ENCODE measurements at regions not wholly inside any gene's neighbourhood (a gene's known extent, or its start where the extent isn't known, plus 50 kb on each side); places are given as distances from the start of the nearest gene placed in this dataset.

GRCh38 chr4:114368751-114369150, 229.9 kb upstream of the UGT8 start:
- no peaks in the 10 kb centered on the region for H4K20me1 ChIP-seq (ENCODE audit: control insufficient read depth, extremely low read depth, insufficient read depth, low read length)
- no peaks in the 10 kb centered on the region for H3K27me3 ChIP-seq (ENCODE audit: control insufficient read depth, insufficient read depth, low read length)
- H3K79me2 ChIP-seq (ENCODE audit: control insufficient read depth, insufficient read depth, low read length) = no peaks in the 10 kb centered on the region
- no peak overlapping the region for H3K4me3 ChIP-seq (replicated peaks in 1 of 4; ENCODE audit: control extremely low read depth in 1 of 4, insufficient read depth in 1 of 4, low read depth in 3 of 4, low read length in 4 of 4)
- no peaks in the 10 kb centered on the region for H3K9me3 ChIP-seq (ENCODE audit: control insufficient read depth, insufficient read depth, low read depth, low read length)
- peak in 1 of 2 donors; percentile 31 for DNase-seq (ENCODE audit: low read depth in 2 of 2)
- H2AFZ ChIP-seq (ENCODE audit: low read length) = no peak overlapping the region
- no peak overlapping the region for H3K27ac ChIP-seq (ENCODE audit: insufficient read depth, low read length)
- peaks cover 5% of the 10 kb centered on the region for H3K4me1 ChIP-seq (ENCODE audit: control insufficient read depth, extremely low read depth, insufficient read depth, low read length)
- H3K4me2 ChIP-seq (ENCODE audit: extremely low read depth, insufficient read depth, low read length) = no peak overlapping the region
- no peaks in the 10 kb centered on the region for H3K36me3 ChIP-seq (ENCODE audit: control insufficient read depth, insufficient read depth, low read length)
- H3K9ac ChIP-seq (ENCODE audit: insufficient read depth, low read length) = no peak overlapping the region
- TF ChIP-seq EZH2 (IDR thresholded peaks at IDR 0.05; ENCODE audit: low read length, missing control alignments) = no peak
- TF ChIP-seq, protein P1, sequence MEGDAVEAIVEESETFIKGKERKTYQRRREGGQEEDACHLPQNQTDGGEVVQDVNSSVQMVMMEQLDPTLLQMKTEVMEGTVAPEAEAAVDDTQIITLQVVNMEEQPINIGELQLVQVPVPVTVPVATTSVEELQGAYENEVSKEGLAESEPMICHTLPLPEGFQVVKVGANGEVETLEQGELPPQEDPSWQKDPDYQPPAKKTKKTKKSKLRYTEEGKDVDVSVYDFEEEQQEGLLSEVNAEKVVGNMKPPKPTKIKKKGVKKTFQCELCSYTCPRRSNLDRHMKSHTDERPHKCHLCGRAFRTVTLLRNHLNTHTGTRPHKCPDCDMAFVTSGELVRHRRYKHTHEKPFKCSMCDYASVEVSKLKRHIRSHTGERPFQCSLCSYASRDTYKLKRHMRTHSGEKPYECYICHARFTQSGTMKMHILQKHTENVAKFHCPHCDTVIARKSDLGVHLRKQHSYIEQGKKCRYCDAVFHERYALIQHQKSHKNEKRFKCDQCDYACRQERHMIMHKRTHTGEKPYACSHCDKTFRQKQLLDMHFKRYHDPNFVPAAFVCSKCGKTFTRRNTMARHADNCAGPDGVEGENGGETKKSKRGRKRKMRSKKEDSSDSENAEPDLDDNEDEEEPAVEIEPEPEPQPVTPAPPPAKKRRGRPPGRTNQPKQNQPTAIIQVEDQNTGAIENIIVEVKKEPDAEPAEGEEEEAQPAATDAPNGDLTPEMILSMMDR (conservative IDR thresholded peaks at IDR 0.05 in 1 of 2, IDR thresholded peaks at IDR 0.05 in 1 of 2; ENCODE audit: low read depth in 1 of 2, low read length in 2 of 2) = no peak

DNA sequence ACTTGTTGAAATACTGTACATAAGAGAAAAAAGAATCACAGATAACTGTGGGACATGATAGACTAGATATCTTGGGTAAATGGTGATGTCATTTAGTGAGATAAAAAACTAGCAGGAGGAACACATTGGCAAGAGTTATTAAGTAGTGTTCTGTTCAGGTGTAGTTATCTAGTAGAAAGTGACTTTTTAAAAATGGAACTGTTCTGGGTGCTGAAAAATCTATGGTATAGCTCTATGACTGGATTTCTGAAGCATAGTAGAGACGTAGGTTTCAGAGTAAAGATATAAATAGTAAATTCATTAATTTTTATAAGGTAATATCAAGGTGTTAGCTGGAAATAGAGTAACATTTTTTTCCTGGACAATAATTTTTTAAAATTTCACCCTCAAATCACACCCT, 225.1 kb upstream of the UGT8 start:
- no peaks in the 10 kb centered on the region for H3K79me2 ChIP-seq (ENCODE audit: control insufficient read depth, insufficient read depth, low read length)
- H4K20me1 ChIP-seq (ENCODE audit: control insufficient read depth, extremely low read depth, insufficient read depth, low read length) = no peaks in the 10 kb centered on the region
- no peak for TF ChIP-seq EZH2 (IDR thresholded peaks at IDR 0.05; ENCODE audit: low read length, missing control alignments)
- TF ChIP-seq, protein P1 (conservative IDR thresholded peaks at IDR 0.05 in 1 of 2, IDR thresholded peaks at IDR 0.05 in 1 of 2; ENCODE audit: low read depth in 1 of 2, low read length in 2 of 2) = no peak
- DNase-seq (ENCODE audit: low read depth in 2 of 2) = no peak
- H2AFZ ChIP-seq (ENCODE audit: low read length) = no peak overlapping the region
- H3K4me2 ChIP-seq (ENCODE audit: extremely low read depth, insufficient read depth, low read length) = no peak overlapping the region
- H3K36me3 ChIP-seq (ENCODE audit: control insufficient read depth, insufficient read depth, low read length) = no peaks in the 10 kb centered on the region
- H3K4me3 ChIP-seq (replicated peaks in 1 of 4; ENCODE audit: control extremely low read depth in 1 of 4, insufficient read depth in 1 of 4, low read depth in 3 of 4, low read length in 4 of 4) = no peak overlapping the region
- H3K9ac ChIP-seq (ENCODE audit: insufficient read depth, low read length) = no peak overlapping the region
- H3K27me3 ChIP-seq (ENCODE audit: control insufficient read depth, insufficient read depth, low read length) = no peaks in the 10 kb centered on the region
- H3K27ac ChIP-seq (ENCODE audit: insufficient read depth, low read length) = no peak overlapping the region
- no peaks in the 10 kb centered on the region for H3K9me3 ChIP-seq (ENCODE audit: control insufficient read depth, insufficient read depth, low read depth, low read length)
- no peaks in the 10 kb centered on the region for H3K4me1 ChIP-seq (ENCODE audit: control insufficient read depth, extremely low read depth, insufficient read depth, low read length)

- no peak overlapping the region for H3K27ac ChIP-seq (ENCODE audit: insufficient read depth, low read length)
Measured at GRCh38 chr4:114378305-114378903, 220.2 kb upstream of the UGT8 start.

More at GRCh38 chr4:114378305-114378903, 220.2 kb upstream of the UGT8 start:
- no peak overlapping the region for H3K4me2 ChIP-seq (ENCODE audit: extremely low read depth, insufficient read depth, low read length)
- H3K4me1 ChIP-seq (ENCODE audit: control insufficient read depth, extremely low read depth, insufficient read depth, low read length) = peaks cover 5% of the 10 kb centered on the region
- TF ChIP-seq EZH2 (IDR thresholded peaks at IDR 0.05; ENCODE audit: low read length, missing control alignments) = no peak
- TF ChIP-seq, protein P1 (conservative IDR thresholded peaks at IDR 0.05 in 1 of 2, IDR thresholded peaks at IDR 0.05 in 1 of 2; ENCODE audit: low read depth in 1 of 2, low read length in 2 of 2) = peak; percentile 57 to 60
- no peaks in the 10 kb centered on the region for H3K27me3 ChIP-seq (ENCODE audit: control insufficient read depth, insufficient read depth, low read length)
- no peak overlapping the region for H3K4me3 ChIP-seq (replicated peaks in 1 of 4; ENCODE audit: control extremely low read depth in 1 of 4, insufficient read depth in 1 of 4, low read depth in 3 of 4, low read length in 4 of 4)
- no peaks in the 10 kb centered on the region for H3K79me2 ChIP-seq (ENCODE audit: control insufficient read depth, insufficient read depth, low read length)
- peak; percentile 53 to 74 for DNase-seq (ENCODE audit: low read depth in 2 of 2)
- no peak overlapping the region for H3K9ac ChIP-seq (ENCODE audit: insufficient read depth, low read length)
- H3K36me3 ChIP-seq (ENCODE audit: control insufficient read depth, insufficient read depth, low read length) = no peaks in the 10 kb centered on the region
- H2AFZ ChIP-seq (ENCODE audit: low read length) = no peak overlapping the region
- no peaks in the 10 kb centered on the region for H4K20me1 ChIP-seq (ENCODE audit: control insufficient read depth, extremely low read depth, insufficient read depth, low read length)
- no peaks in the 10 kb centered on the region for H3K9me3 ChIP-seq (ENCODE audit: control insufficient read depth, insufficient read depth, low read depth, low read length)

Data from fibroblast of lung (primary cell).